ENCODE measurements at regions not wholly inside any gene's neighbourhood (a gene's known extent, or its start where the extent isn't known, plus 50 kb on each side); places are given as distances from the start of the nearest gene placed in this dataset.

GRCh38 chr4:20302336-20302735, 50.6 kb downstream of the SLIT2 start:
- no peak for DNase-seq (ENCODE audit: low spot score in 2 of 2)
- no peaks in the 10 kb centered on the region for H3K36me3 Mint-ChIP-seq
- H3K27ac Mint-ChIP-seq: no peak overlapping the region
- no peak overlapping the region for H3K4me3 Mint-ChIP-seq
- H3K9me3 Mint-ChIP-seq: peaks cover 14% of the 10 kb centered on the region
- no peak for ATAC-seq
- H3K4me1 Mint-ChIP-seq: no peaks in the 10 kb centered on the region

- ATAC-seq (no peak), DNase-seq (ENCODE audit: low spot score in 2 of 2) (no peak)
- Mint-ChIP-seq H3K9me3 (peaks cover 20% of the 10 kb centered on the region), H3K36me3 (no peaks in the 10 kb centered on the region), H3K27ac (no peak overlapping the region), H3K4me3 (no peak overlapping the region), H3K4me1 (no peaks in the 10 kb centered on the region)
Measured at GRCh38 chr4:20305976-20306375, 54.3 kb downstream of the SLIT2 start.

DNA sequence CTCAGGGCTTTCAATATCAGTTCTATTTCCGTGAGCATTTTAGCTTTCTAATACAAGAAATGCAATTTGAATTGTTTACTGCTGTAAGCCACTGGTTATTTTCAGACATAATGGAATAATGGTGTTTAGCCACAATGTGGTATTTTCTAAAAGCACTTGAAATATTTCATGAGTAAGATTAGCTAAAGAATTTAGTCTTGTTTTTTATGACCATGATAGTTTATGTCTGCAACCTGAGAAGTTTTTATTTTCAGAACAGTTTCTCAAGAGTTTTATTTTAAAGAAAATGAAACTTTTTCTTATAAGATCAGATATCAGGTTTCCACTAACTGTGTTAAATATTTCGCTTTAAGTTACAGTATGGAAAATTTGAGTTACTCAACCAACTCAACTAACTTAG, 60.2 kb downstream of the SLIT2 start:
- no peak for ATAC-seq
- no peak for DNase-seq (ENCODE audit: low spot score in 2 of 2)
- Mint-ChIP-seq H3K4me3 (no peak overlapping the region), H3K9me3 (peaks cover 11% of the 10 kb centered on the region), H3K4me1 (no peaks in the 10 kb centered on the region), H3K27ac (no peak overlapping the region), H3K36me3 (no peaks in the 10 kb centered on the region)

- H3K4me1 Mint-ChIP-seq: no peaks in the 10 kb centered on the region
- peaks cover 8% of the 10 kb centered on the region for H3K9me3 Mint-ChIP-seq
- DNase-seq (ENCODE audit: low spot score in 2 of 2) (no peak), ATAC-seq (no peak)
- no peaks in the 10 kb centered on the region for H3K36me3 Mint-ChIP-seq
- no peak overlapping the region for H3K27ac Mint-ChIP-seq
- no peak overlapping the region for H3K4me3 Mint-ChIP-seq
Measured at GRCh38 chr4:20313237-20314030, 61.7 kb downstream of the SLIT2 start.

- ATAC-seq (no peak), DNase-seq (ENCODE audit: low spot score in 2 of 2) (no peak)
- H3K4me1 Mint-ChIP-seq: no peaks in the 10 kb centered on the region
- H3K4me3 Mint-ChIP-seq: no peak overlapping the region
- H3K27ac Mint-ChIP-seq: no peak overlapping the region
- peaks cover 6% of the 10 kb centered on the region for H3K9me3 Mint-ChIP-seq
- H3K36me3 Mint-ChIP-seq: no peaks in the 10 kb centered on the region
Measured at GRCh38 chr4:20317424-20317985, 65.8 kb downstream of the SLIT2 start.

DNA sequence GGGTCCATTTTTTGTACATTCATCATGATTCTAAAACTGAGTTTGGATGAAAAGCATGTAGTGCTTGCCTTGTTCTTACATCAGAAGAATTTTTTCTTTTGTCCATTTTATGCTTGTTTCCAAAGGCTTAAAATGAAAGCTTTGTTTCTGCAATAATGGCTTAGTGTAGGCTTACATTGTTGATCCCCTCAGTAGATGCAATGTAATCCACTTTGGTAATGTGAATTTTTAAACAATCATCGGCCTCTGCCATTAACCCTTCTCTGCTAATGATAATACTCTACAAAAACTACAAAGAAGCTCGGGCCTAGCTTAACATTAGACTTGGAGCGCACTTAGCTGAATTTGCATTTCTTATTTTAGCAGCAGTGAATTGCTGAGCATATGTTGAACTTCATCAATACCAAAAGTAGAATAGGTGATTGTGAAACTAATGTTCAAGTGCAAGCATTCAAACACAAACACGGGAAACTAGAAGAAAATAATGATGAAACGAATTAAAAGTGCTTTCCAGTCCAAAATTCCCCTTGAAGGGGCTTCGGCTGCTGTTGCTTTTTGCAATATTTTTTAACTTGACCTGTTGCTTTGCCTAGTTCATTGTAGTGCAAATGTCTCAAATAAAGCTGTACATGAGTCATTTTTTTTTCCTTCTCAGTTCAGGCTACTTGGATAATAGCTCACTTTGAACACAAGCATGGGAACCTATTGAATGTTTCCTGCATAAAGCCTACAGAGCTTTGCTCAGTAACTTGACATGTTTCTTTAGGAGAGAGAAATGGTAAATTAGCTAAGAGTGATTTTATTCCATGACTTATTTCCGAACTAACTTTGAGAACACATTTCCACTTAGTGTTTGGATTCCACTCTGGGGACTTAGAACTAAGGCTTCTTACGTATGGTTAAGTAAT, 66.5 kb downstream of the SLIT2 start:
- H3K4me1 Mint-ChIP-seq: no peaks in the 10 kb centered on the region
- no peak for DNase-seq (ENCODE audit: low spot score in 2 of 2)
- no peak overlapping the region for H3K4me3 Mint-ChIP-seq
- no peak overlapping the region for H3K27ac Mint-ChIP-seq
- H3K9me3 Mint-ChIP-seq: peaks cover 6% of the 10 kb centered on the region
- no peaks in the 10 kb centered on the region for H3K36me3 Mint-ChIP-seq
- ATAC-seq: no peak

- Mint-ChIP-seq H3K4me1 (no peaks in the 10 kb centered on the region), H3K36me3 (no peaks in the 10 kb centered on the region), H3K9me3 (peaks cover 6% of the 10 kb centered on the region), H3K27ac (no peak overlapping the region), H3K4me3 (no peak overlapping the region)
- ATAC-seq (no peak), DNase-seq (ENCODE audit: low spot score in 2 of 2) (no peak)
Measured at GRCh38 chr4:20318909-20319277, 67.2 kb downstream of the SLIT2 start.

GRCh38 chr4:20319825-20320612, 68.3 kb downstream of the SLIT2 start:
- no peak for ATAC-seq
- Mint-ChIP-seq H3K9me3 (peaks cover 9% of the 10 kb centered on the region), H3K4me1 (no peaks in the 10 kb centered on the region), H3K27ac (no peak overlapping the region), H3K4me3 (no peak overlapping the region), H3K36me3 (no peaks in the 10 kb centered on the region)
- DNase-seq (ENCODE audit: low spot score in 2 of 2): no peak

GRCh38 chr4:20323991-20324390, 72.3 kb downstream of the SLIT2 start:
- Mint-ChIP-seq H3K9me3 (peaks cover 8% of the 10 kb centered on the region), H3K27ac (no peak overlapping the region), H3K4me3 (no peak overlapping the region), H3K4me1 (no peaks in the 10 kb centered on the region), H3K36me3 (no peaks in the 10 kb centered on the region)
- DNase-seq (ENCODE audit: low spot score in 2 of 2): no peak
- ATAC-seq: no peak

GRCh38 chr4:20326460-20326859, 74.8 kb downstream of the SLIT2 start:
- Mint-ChIP-seq H3K4me3 (no peak overlapping the region), H3K27ac (no peak overlapping the region), H3K4me1 (no peaks in the 10 kb centered on the region), H3K9me3 (peaks cover 6% of the 10 kb centered on the region), H3K36me3 (no peaks in the 10 kb centered on the region)
- no peak for DNase-seq (ENCODE audit: low spot score in 2 of 2)
- ATAC-seq: no peak

- Mint-ChIP-seq H3K36me3 (no peaks in the 10 kb centered on the region), H3K4me3 (no peak overlapping the region), H3K27ac (no peak overlapping the region), H3K9me3 (peaks cover 6% of the 10 kb centered on the region), H3K4me1 (no peaks in the 10 kb centered on the region)
- no peak for ATAC-seq
- DNase-seq (ENCODE audit: low spot score in 2 of 2): no peak
Measured at GRCh38 chr4:20326977-20327376, 75.3 kb downstream of the SLIT2 start.

GRCh38 chr4:20327808-20328207, 76.1 kb downstream of the SLIT2 start:
- H3K4me3 Mint-ChIP-seq: no peak overlapping the region
- DNase-seq (ENCODE audit: low spot score in 2 of 2) (no peak), ATAC-seq (no peak)
- no peaks in the 10 kb centered on the region for H3K36me3 Mint-ChIP-seq
- no peaks in the 10 kb centered on the region for H3K4me1 Mint-ChIP-seq
- H3K27ac Mint-ChIP-seq: no peak overlapping the region
- peaks cover 8% of the 10 kb centered on the region for H3K9me3 Mint-ChIP-seq

DNA sequence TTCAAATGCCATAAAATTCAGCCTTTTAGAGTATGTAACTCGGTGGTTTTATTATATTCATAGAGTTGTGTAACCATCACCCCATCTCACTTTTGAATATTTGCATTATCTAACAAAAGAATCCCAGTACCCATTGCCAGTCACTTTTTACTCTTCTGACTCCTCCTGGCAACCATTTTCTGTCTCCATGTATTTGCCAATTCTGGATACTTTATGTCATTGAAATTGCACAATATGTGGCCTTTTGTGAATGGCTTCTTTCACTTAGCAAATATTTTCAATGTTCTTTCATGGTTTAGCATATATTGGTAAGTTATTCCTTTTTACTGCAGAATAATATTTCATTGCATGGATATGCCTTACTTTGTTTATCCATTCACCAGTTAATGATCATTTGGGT, 79.9 kb downstream of the SLIT2 start:
- Mint-ChIP-seq H3K4me3 (no peak overlapping the region), H3K9me3 (peaks cover 11% of the 10 kb centered on the region), H3K27ac (no peak overlapping the region), H3K4me1 (no peaks in the 10 kb centered on the region), H3K36me3 (no peaks in the 10 kb centered on the region)
- no peak for ATAC-seq
- no peak for DNase-seq (ENCODE audit: low spot score in 2 of 2)

DNA sequence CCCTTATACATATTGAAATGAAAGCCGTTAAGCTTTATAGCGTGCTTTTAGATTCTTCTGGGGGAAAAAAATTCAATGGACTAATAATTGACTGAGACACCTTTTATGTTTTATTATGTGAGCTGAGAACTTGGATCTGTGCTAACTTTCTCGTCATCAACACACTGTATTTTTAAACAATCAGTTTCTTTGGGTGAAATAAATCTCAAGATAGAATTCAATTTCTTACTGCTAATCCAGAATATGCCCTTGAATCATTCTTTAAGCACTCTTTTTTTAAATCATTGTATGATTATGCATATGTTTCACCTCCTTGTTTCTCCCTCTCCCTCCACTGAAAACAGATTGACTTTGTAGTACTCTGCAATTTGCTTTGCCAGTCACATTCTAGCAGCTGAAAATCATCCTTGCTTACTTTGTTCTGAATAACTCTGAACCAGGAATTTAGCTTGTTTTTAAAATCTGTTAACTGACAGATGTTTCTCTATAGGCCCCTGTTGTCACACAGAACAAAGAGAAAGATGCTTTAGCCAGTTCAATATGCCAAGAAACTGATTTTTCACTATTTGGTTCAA, 81.5 kb downstream of the SLIT2 start:
- ATAC-seq: no peak
- H3K36me3 Mint-ChIP-seq: no peaks in the 10 kb centered on the region
- no peak overlapping the region for H3K4me3 Mint-ChIP-seq
- peaks cover 14% of the 10 kb centered on the region for H3K9me3 Mint-ChIP-seq
- H3K27ac Mint-ChIP-seq: no peak overlapping the region
- DNase-seq (ENCODE audit: low spot score in 2 of 2): no peak
- H3K4me1 Mint-ChIP-seq: no peaks in the 10 kb centered on the region

DNA sequence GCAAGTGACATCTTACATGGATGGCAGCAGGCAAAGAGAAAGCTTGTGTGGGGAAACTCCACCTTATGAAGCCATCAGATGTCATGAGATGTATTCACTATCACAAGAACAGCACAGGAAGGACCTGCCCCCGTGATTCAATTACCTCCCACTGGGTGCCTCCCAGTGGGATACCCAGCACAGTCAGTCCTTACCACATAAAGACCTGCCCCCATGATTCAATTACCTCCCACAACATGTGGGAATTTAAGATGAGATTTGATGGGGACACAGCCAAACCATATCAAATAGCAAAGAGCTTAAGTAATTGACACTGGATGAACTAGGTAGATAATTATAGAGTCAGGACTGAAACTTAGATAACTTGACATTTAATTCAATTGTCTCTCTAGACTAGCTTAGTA, 85.6 kb downstream of the SLIT2 start:
- DNase-seq (ENCODE audit: low spot score in 2 of 2): no peak
- Mint-ChIP-seq H3K4me3 (no peak overlapping the region), H3K36me3 (no peaks in the 10 kb centered on the region), H3K9me3 (peaks cover 11% of the 10 kb centered on the region), H3K27ac (no peak overlapping the region), H3K4me1 (no peaks in the 10 kb centered on the region)
- no peak for ATAC-seq
